NB4 (cell line): ENCODE measurements at regions not wholly inside any gene's neighbourhood (a gene's known extent, or its start where the extent isn't known, plus 50 kb on each side); places are given as distances from the start of the nearest gene placed in this dataset.

Experiments used
- POLR2A ChIP-seq: IDR thresholded peaks from 2 replicates; pipeline ENCODE4 v1.6.1; 2011; ENCODE audit warnings: mild to moderate bottlenecking; ENCODE audit not compliant: insufficient read length; ENCODE audit errors: extremely low read depth
- TF ChIP-seq, protein P1 (sequence below): IDR thresholded peaks from one replicate; pipeline ENCODE4 v1.5.1; 2012; ENCODE audit warnings: low read depth, low read length
- TF ChIP-seq, protein P2 (sequence below): IDR thresholded peaks from 2 replicates; pipeline ENCODE4 v1.6.1; 2011; ENCODE audit warnings: low read depth, low read length

DNA sequence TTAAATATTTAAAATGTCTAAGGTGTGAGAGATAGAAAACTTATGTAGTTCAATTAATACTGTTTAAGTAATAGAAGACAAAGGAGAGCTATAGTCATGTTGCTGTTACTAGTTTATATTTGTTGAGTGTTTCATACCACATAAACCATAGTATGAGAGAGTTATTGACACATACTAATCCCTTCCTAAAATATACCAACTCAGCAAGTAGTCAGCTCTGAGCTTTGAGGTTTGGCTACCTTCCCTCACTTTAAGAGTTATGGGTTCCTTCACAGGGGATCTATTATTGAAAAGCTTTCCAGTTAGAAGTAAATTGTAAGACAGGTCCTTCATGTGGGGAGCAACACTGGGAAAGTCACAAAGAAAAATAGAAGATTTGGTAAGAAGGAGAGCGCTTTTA is 701.6 kb upstream of the ZEB2 start:
- no peak for TF ChIP-seq POLR2A
- TF ChIP-seq, protein P1, sequence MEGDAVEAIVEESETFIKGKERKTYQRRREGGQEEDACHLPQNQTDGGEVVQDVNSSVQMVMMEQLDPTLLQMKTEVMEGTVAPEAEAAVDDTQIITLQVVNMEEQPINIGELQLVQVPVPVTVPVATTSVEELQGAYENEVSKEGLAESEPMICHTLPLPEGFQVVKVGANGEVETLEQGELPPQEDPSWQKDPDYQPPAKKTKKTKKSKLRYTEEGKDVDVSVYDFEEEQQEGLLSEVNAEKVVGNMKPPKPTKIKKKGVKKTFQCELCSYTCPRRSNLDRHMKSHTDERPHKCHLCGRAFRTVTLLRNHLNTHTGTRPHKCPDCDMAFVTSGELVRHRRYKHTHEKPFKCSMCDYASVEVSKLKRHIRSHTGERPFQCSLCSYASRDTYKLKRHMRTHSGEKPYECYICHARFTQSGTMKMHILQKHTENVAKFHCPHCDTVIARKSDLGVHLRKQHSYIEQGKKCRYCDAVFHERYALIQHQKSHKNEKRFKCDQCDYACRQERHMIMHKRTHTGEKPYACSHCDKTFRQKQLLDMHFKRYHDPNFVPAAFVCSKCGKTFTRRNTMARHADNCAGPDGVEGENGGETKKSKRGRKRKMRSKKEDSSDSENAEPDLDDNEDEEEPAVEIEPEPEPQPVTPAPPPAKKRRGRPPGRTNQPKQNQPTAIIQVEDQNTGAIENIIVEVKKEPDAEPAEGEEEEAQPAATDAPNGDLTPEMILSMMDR = no peak
- TF ChIP-seq, protein P2, sequence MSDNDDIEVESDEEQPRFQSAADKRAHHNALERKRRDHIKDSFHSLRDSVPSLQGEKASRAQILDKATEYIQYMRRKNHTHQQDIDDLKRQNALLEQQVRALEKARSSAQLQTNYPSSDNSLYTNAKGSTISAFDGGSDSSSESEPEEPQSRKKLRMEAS = no peak
